ENCODE measurements at regions not wholly inside any gene's neighbourhood (a gene's known extent, or its start where the extent isn't known, plus 50 kb on each side); places are given as distances from the start of the nearest gene placed in this dataset.

DNA sequence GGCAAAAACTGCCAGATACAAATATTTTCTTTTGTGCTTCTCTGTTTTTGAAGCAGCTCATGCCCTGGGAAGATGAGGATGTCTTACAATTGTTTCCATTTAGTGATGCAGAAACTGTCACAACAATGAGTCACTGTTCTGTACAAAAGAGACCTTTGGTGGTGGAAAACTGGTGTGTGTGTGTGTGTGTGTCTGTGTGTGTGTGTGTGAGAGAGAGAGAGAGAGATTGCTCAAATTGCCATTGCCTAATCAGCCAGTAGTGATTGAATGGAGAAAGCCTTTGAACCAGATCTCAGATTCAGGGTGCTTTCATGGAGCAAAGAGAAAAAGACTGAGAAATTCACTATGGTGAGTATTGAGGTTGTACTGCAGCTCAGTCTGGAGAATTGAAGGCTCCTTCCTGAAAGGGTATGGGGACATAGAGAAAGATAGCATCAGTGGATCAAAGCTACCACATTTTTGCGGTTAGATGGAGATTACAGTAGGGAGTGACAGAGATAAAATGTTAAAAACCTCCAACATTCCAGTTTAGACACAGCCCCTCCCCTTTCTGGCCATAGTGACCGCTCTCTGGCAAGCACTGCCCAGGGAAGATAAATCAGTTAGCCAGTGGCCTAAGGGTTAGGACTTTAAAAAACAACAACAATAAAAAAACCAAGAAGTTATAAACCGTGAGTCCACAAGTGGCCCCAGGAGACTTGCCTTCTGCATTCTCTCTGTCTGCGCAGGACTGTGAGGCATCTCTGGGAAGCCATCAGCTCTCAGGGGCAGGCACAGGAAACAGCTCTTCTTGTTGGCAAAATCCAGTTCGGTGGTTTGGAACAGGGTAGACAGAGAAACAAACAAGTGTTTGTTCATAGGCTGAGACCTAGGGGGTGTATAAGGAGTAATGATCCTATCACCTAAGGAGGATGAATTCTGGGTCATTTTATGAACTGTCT, 406.5 kb downstream of the DUSP10 start:
- Histone ChIP-seq H3K27me3 (ENCODE audit: control insufficient read depth, extremely low read depth, insufficient read depth, low read length) (no peaks in the 10 kb centered on the region), H3K4me2 (ENCODE audit: control insufficient read depth, extremely low read depth, insufficient read depth, low read depth, low read length) (no peak overlapping the region), H3K9ac (ENCODE audit: control insufficient read depth, extremely low read depth, insufficient read depth, low read length) (no peak overlapping the region), H3K4me3 (ENCODE audit: control insufficient read depth in 2 of 3, extremely low read depth in 1 of 3, insufficient read depth in 2 of 3, low read depth in 1 of 3, low read length in 3 of 3) (no peak overlapping the region), H2AFZ (ENCODE audit: control insufficient read depth, low read length) (no peak overlapping the region), H3K9me1 (ENCODE audit: control insufficient read depth, extremely low read depth, insufficient read depth, low read length) (no peaks in the 10 kb centered on the region), H3K4me1 (ENCODE audit: control insufficient read depth, extremely low read depth, insufficient read depth, low read length) (no peaks in the 10 kb centered on the region), H3K9me3 (ENCODE audit: control insufficient read depth, low read depth, low read length) (no peaks in the 10 kb centered on the region), H3K36me3 (ENCODE audit: control insufficient read depth in 2 of 2, extremely low read depth in 1 of 2, insufficient read depth in 2 of 2, low read length in 2 of 2) (no peaks in the 10 kb centered on the region), H3K79me2 (ENCODE audit: control insufficient read depth, insufficient read depth, low read length) (no peaks in the 10 kb centered on the region), H4K20me1 (ENCODE audit: control insufficient read depth, extremely low read depth, insufficient read depth, low read length) (no peaks in the 10 kb centered on the region), H3K27ac (ENCODE audit: control insufficient read depth, insufficient read depth, low read length) (no peak overlapping the region)
- no peak for DNase-seq (ENCODE audit: low read depth, low spot score)
- no peak for FAIRE-seq
- dilution Hi-C loops (cut with MboI; ENCODE audit: extremely low pct_ligation_motif_present, low sequenced_read_pairs) = no loop called here
- TF ChIP-seq, protein P1, sequence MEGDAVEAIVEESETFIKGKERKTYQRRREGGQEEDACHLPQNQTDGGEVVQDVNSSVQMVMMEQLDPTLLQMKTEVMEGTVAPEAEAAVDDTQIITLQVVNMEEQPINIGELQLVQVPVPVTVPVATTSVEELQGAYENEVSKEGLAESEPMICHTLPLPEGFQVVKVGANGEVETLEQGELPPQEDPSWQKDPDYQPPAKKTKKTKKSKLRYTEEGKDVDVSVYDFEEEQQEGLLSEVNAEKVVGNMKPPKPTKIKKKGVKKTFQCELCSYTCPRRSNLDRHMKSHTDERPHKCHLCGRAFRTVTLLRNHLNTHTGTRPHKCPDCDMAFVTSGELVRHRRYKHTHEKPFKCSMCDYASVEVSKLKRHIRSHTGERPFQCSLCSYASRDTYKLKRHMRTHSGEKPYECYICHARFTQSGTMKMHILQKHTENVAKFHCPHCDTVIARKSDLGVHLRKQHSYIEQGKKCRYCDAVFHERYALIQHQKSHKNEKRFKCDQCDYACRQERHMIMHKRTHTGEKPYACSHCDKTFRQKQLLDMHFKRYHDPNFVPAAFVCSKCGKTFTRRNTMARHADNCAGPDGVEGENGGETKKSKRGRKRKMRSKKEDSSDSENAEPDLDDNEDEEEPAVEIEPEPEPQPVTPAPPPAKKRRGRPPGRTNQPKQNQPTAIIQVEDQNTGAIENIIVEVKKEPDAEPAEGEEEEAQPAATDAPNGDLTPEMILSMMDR (optimal IDR thresholded peaks at IDR 0.05 in 1 of 3, IDR thresholded peaks at IDR 0.05 in 1 of 3, conservative IDR thresholded peaks at IDR 0.05 in 1 of 3; ENCODE audit: extremely low read depth in 1 of 3, insufficient read depth in 2 of 3, low read length in 3 of 3) = no peak
- no peak for TF ChIP-seq EZH2 (IDR thresholded peaks at IDR 0.05; ENCODE audit: low read length)

DNA sequence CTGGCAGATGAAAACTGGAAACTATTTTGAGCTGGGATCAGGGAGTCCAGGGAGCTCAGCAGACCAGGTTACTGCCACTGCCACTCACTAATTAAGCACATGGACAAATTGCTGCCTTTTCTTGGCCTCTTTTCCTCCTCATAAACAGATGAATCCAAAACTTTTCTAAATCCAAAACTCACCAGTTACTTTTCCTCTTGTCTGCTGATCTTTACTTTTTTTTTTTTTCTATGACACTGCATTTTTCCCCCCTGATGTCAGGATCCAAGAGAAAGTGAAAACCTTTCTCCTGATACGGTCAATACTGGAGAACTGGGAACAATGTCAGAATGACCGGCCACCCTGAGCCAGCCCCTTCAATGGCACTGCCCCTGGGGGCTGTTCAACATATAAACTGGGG, 405.8 kb downstream of the DUSP10 start:
- H3K4me2 ChIP-seq (ENCODE audit: control insufficient read depth, extremely low read depth, insufficient read depth, low read depth, low read length) = no peak overlapping the region
- no peaks in the 10 kb centered on the region for H3K4me1 ChIP-seq (ENCODE audit: control insufficient read depth, extremely low read depth, insufficient read depth, low read length)
- DNase-seq (ENCODE audit: low read depth, low spot score) (no peak), FAIRE-seq (no peak)
- H4K20me1 ChIP-seq (ENCODE audit: control insufficient read depth, extremely low read depth, insufficient read depth, low read length) = no peaks in the 10 kb centered on the region
- no peaks in the 10 kb centered on the region for H3K27me3 ChIP-seq (ENCODE audit: control insufficient read depth, extremely low read depth, insufficient read depth, low read length)
- H3K79me2 ChIP-seq (ENCODE audit: control insufficient read depth, insufficient read depth, low read length) = no peaks in the 10 kb centered on the region
- no peaks in the 10 kb centered on the region for H3K9me3 ChIP-seq (ENCODE audit: control insufficient read depth, low read depth, low read length)
- H3K9ac ChIP-seq (ENCODE audit: control insufficient read depth, extremely low read depth, insufficient read depth, low read length) = no peak overlapping the region
- no peaks in the 10 kb centered on the region for H3K36me3 ChIP-seq (ENCODE audit: control insufficient read depth in 2 of 2, extremely low read depth in 1 of 2, insufficient read depth in 2 of 2, low read length in 2 of 2)
- no peak overlapping the region for H2AFZ ChIP-seq (ENCODE audit: control insufficient read depth, low read length)
- dilution Hi-C loops (cut with MboI; ENCODE audit: extremely low pct_ligation_motif_present, low sequenced_read_pairs) = no loop called here
- TF ChIP-seq, protein P1 (optimal IDR thresholded peaks at IDR 0.05 in 1 of 3, IDR thresholded peaks at IDR 0.05 in 1 of 3, conservative IDR thresholded peaks at IDR 0.05 in 1 of 3; ENCODE audit: extremely low read depth in 1 of 3, insufficient read depth in 2 of 3, low read length in 3 of 3) = no peak
- TF ChIP-seq EZH2 (IDR thresholded peaks at IDR 0.05; ENCODE audit: low read length) = no peak
- H3K27ac ChIP-seq (ENCODE audit: control insufficient read depth, insufficient read depth, low read length) = no peak overlapping the region
- no peak overlapping the region for H3K4me3 ChIP-seq (ENCODE audit: control insufficient read depth in 2 of 3, extremely low read depth in 1 of 3, insufficient read depth in 2 of 3, low read depth in 1 of 3, low read length in 3 of 3)
- H3K9me1 ChIP-seq (ENCODE audit: control insufficient read depth, extremely low read depth, insufficient read depth, low read length) = no peaks in the 10 kb centered on the region
